Panc1 (cell line): ENCODE measurements at regions not wholly inside any gene's neighbourhood (a gene's known extent, or its start where the extent isn't known, plus 50 kb on each side); places are given as distances from the start of the nearest gene placed in this dataset.

Source experiments
- ATAC-seq: fragments of 200-7000 bp; cut with Tn5 transposase; 2 replicates; pipeline ENCODE4 v1.9.1; 2020; ENCODE audit warnings: mild to moderate bottlenecking, moderate library complexity
- BruUV-seq: library from RNA; stranded (reverse); fragments of 400-500 nt; replicated peaks from 2 replicates; lab custom pipeline; 2021; lab: Mats Ljungman, UMichigan
- CTCF ChIA-PET: fragments of 300-600 bp; sonication (Branson Sonifier 250); formaldehyde crosslinking; loops from one replicate; lab custom pipeline; 2022; ENCODE audit warnings: antibody characterized with exemption; lab: Charles Lee
- POLR2A ChIA-PET: fragments of 300-600 bp; sonication (Branson Sonifier 250); formaldehyde crosslinking; loops from one replicate; lab custom pipeline; 2022; ENCODE audit warnings: antibody characterized with exemption; lab: Charles Lee
- DNase-seq: peaks from one replicate; pipeline ENCODE4 v3.0.0-alpha.2; 2010; ENCODE audit warnings: low read depth, low spot score
- H3K27ac ChIP-seq: 2 replicates; pipeline ENCODE4 v1.5.1; 2011; ENCODE audit warnings: mild to moderate bottlenecking, low read length, inconsistent platforms
- H3K27me3 ChIP-seq: fragments of 200-500 bp; sonication (Bioruptor generic); 2 replicates; pipeline ENCODE4 v1.6.0; 2014; ENCODE audit warnings: low read length, inconsistent platforms; ENCODE audit not compliant: control insufficient read depth, insufficient read depth
- H3K36me3 ChIP-seq: fragments of 200-500 bp; sonication (Bioruptor generic); 2 replicates; pipeline ENCODE4 v1.5.1; 2014; ENCODE audit warnings: inconsistent platforms, mild to moderate bottlenecking, low read length, moderate library complexity; ENCODE audit not compliant: control insufficient read depth, insufficient read depth
- H3K4me1 ChIP-seq: 2 replicates; pipeline ENCODE4 v1.5.1; 2011; ENCODE audit warnings: inconsistent platforms, mild to moderate bottlenecking, low read length, moderate library complexity; ENCODE audit not compliant: control insufficient read depth, insufficient read depth
- H3K4me3 ChIP-seq, 2 experiments: 2 replicates each; pipeline ENCODE4 v1.5.1; 2011 to 2012; ENCODE audit warnings: low read depth in 2 of 2, low read length in 2 of 2, mild to moderate bottlenecking in 2 of 2, inconsistent platforms in 1 of 2, moderate library complexity in 1 of 2
- H3K9me3 ChIP-seq: fragments of 200-500 bp; sonication (Bioruptor generic); 2 replicates; pipeline ENCODE4 v1.5.1; 2014; ENCODE audit warnings: low read depth, mild to moderate bottlenecking, inconsistent platforms, low read length, moderate library complexity; ENCODE audit not compliant: control insufficient read depth, insufficient read depth
- CTCF ChIP-seq: fragments of 450-650 bp; IDR thresholded peaks from 2 replicates; pipeline ENCODE4 v1.5.1; 2017; ENCODE audit warnings: mild to moderate bottlenecking
- POLR2AphosphoS5 ChIP-seq: IDR thresholded peaks from 2 replicates; pipeline ENCODE4 v1.6.1; 2012; ENCODE audit warnings: mild to moderate bottlenecking, low read depth, low read length, moderate library complexity
- REST ChIP-seq, 2 experiments: IDR thresholded peaks; 2 replicates each; pipeline ENCODE4 v1.6.1; 2011 to 2012; ENCODE audit warnings: low read depth in 2 of 2, control low read depth in 1 of 2, low read length in 1 of 2, mild to moderate bottlenecking in 1 of 2, moderate library complexity in 1 of 2; ENCODE audit not compliant: insufficient read depth in 1 of 2
- SIN3A ChIP-seq: IDR thresholded peaks from 2 replicates; pipeline ENCODE4 v1.6.1; 2012; ENCODE audit warnings: low read depth, mild to moderate bottlenecking, low read length, moderate library complexity, borderline replicate concordance; ENCODE audit not compliant: insufficient read depth
- TCF7L2 ChIP-seq: IDR thresholded peaks from 2 replicates; pipeline ENCODE4 v1.6.1; 2011; ENCODE audit warnings: mild to moderate bottlenecking, low read depth, low read length, inconsistent platforms
- in situ Hi-C: cut with HindIII; loops from 2 replicates; pipeline ENCODE4 v1.10.0; 2016; ENCODE audit warnings: low sequenced_read_pairs, low pct_unique_long_range_greater_than_20kb
- intact Hi-C: fragments of 100-400 bp; cut with micrococcal nuclease; formaldehyde crosslinking; loops from one replicate; pipeline ENCODE4 v1.10.0; 2022; ENCODE audit not compliant: unreplicated experiment

- DNase-seq (no peak), ATAC-seq (no peak)
- no TSS peak for BruUV-seq
- Histone ChIP-seq H3K27me3 (no peaks in the 10 kb centered on the region), H3K36me3 (no peaks in the 10 kb centered on the region), H3K27ac (no peak overlapping the region), H3K4me1 (no peaks in the 10 kb centered on the region; the same call in 1 of the 2 replicates), H3K4me3 (no peak overlapping the region), H3K9me3 (no peaks in the 10 kb centered on the region)
- TF ChIP-seq TCF7L2, result no peak
- no peak for TF ChIP-seq REST (IDR thresholded peaks at IDR 0.05; ENCODE audit: insufficient read depth in 1 of 2, low read depth in 2 of 2, low read length in 1 of 2)
- no peak for TF ChIP-seq SIN3A
- ChIA-PET CTCF (no interaction called here), POLR2A (no interaction called here)
- intact Hi-C loops, result no loop called here
- in situ Hi-C loops, result no loop called here
Measured at GRCh38 chr22:44442186-44442815, 55.7 kb downstream of the RTL6 start.

- no peaks in the 10 kb centered on the region for H3K27me3 ChIP-seq
Measured at GRCh38 chr22:44441401-44442185, 56.4 kb downstream of the RTL6 start.

More at GRCh38 chr22:44441401-44442185, 56.4 kb downstream of the RTL6 start:
- no peaks in the 10 kb centered on the region; the same call in 1 of the 2 replicates for H3K4me1 ChIP-seq
- intact Hi-C loops (no loop called here), in situ Hi-C loops (no loop called here)
- CTCF ChIA-PET, result no interaction called here
- no peaks in the 10 kb centered on the region for H3K36me3 ChIP-seq
- no TSS peak for BruUV-seq
- H3K4me3 ChIP-seq, result no peak overlapping the region
- ATAC-seq (no peak), DNase-seq (no peak)
- H3K9me3 ChIP-seq, result no peaks in the 10 kb centered on the region
- POLR2A ChIA-PET, result no interaction called here
- no peak for TF ChIP-seq POLR2AphosphoS5
- TF ChIP-seq TCF7L2, result no peak
- TF ChIP-seq SIN3A, result no peak
- no peak for TF ChIP-seq REST (IDR thresholded peaks at IDR 0.05; ENCODE audit: insufficient read depth in 1 of 2, low read depth in 2 of 2, low read length in 1 of 2)
- TF ChIP-seq CTCF, result no peak
- no peak overlapping the region for H3K27ac ChIP-seq
